GM13977 (cell line): ENCODE measurements at regions not wholly inside any gene's neighbourhood (a gene's known extent, or its start where the extent isn't known, plus 50 kb on each side); places are given as distances from the start of the nearest gene placed in this dataset.

Source experiments
- DNase-seq: peaks from one replicate; pipeline ENCODE4 v3.0.0; 2012; ENCODE audit warnings: low spot score
- in situ Hi-C: fragments of 300-500 bp; cut with MboI; formaldehyde crosslinking; loops from one replicate; pipeline ENCODE4 v1.12.0; 2022; ENCODE audit warnings: low sequenced_read_pairs, low pct_unique_long_range_greater_than_20kb, mixed read lengths, inconsistent platforms; ENCODE audit not compliant: unreplicated experiment
- TF ChIP-seq, protein P1 (sequence below): IDR thresholded peaks from 2 replicates; pipeline ENCODE4 v1.5.1; 2012; ENCODE audit warnings: mild to moderate bottlenecking, control low read depth; ENCODE audit not compliant: insufficient read depth; ENCODE audit errors: extremely low read depth, missing control alignments

DNA sequence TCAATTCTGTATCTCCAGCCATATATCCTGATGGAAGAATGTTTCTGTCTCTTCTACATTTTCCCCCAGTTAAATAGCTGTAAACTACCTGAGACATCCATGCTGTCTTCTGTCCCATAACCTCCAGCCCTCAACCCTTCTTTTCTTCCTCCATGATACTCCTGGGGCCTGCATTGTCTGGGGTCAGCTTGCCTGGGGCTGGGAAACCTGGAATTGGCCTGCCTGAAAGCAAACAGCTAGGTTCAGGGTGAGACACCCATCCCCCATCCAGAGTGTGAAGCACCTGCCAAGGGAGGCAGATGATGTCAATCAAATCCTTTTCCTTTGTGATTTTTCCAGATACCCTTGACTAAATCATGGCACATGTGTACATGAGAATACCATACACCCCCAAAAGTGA is 313.7 kb upstream of the MGAT5 start:
- in situ Hi-C loops: no loop called here
- TF ChIP-seq, protein P1, sequence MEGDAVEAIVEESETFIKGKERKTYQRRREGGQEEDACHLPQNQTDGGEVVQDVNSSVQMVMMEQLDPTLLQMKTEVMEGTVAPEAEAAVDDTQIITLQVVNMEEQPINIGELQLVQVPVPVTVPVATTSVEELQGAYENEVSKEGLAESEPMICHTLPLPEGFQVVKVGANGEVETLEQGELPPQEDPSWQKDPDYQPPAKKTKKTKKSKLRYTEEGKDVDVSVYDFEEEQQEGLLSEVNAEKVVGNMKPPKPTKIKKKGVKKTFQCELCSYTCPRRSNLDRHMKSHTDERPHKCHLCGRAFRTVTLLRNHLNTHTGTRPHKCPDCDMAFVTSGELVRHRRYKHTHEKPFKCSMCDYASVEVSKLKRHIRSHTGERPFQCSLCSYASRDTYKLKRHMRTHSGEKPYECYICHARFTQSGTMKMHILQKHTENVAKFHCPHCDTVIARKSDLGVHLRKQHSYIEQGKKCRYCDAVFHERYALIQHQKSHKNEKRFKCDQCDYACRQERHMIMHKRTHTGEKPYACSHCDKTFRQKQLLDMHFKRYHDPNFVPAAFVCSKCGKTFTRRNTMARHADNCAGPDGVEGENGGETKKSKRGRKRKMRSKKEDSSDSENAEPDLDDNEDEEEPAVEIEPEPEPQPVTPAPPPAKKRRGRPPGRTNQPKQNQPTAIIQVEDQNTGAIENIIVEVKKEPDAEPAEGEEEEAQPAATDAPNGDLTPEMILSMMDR: no peak
- DNase-seq: no peak

DNA sequence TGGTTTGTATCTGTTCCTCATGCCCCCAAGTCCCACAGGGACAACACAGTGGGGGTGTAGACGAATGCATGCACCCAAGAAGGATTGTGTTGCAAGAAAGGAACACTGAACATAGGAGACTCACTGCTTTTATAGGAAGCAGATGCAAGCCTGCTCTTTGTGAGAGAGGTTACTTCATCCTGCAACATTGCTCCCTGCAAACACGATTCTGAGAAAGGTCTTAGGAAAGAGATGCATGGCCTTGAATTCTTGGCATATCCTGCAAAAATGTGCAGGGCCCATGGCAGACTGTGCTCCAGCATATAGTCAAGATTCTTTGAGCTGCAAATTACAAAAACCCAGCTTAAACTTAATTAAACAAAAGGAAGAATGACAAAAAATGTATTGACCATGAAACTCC is 312.2 kb upstream of the MGAT5 start:
- in situ Hi-C loops: no loop called here
- no peak for DNase-seq
- TF ChIP-seq, protein P1: no peak

DNA sequence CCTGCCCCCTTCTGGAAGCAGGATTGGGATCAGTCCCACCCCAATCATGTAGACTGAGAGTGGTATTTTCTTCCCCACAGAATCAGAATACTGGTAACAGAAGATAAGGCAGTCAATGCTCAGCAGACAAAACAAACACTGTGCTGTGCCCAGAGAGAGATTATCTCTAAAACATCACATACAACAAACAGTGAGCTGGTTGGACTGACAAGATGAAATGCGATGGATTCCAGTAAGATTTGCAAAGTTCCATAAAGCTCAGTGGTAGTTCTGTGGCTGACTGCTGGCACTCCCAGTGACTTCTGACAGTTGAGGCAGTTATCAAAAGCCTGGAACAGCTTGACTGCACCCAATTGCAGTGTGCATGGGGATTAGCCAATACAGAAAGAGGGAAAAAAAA is 311.5 kb upstream of the MGAT5 start:
- in situ Hi-C loops: no loop called here
- TF ChIP-seq, protein P1: no peak

DNA sequence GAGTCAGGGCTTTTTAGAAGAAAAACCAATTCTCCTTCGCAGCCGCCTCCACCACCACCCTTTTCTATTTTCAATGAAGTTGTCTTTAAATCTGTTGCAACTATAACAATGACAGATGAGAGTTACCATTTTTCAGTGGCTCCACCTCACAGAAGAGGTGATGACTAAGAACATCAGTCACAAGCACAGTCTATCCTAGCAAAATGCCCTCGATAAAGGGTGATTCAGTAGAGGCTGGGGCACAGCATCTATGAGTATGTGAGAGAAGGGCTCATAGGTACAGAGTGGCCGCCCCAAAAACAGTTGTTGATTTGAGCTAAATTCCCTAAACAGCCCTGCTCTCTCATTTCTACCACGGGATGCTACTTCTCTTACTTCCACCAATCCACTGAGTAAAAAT is 310.8 kb upstream of the MGAT5 start:
- in situ Hi-C loops: no loop called here
- TF ChIP-seq, protein P1: no peak
- DNase-seq: no peak

More for the DNA sequence above, 311.5 kb upstream of the MGAT5 start:
- no peak for DNase-seq

DNA sequence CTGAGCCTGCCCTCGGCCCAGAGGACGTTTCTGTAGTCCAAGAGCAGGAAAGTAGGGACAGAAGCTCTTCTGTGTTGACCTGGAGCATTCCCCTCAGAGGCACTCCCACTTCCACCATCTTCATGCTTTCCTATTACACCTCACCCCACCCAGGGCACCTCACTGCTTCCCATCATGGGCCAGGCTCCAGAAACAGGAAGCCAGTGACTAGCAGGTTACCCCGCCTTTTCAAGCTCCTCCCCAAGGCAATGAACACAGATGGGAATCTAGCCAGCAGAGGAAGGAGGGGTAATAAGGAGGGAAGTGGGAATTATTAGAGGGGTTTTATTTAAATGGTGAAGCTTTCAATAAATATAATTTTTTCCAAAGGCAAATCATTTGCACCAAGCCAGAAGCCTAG is 308.8 kb upstream of the MGAT5 start:
- TF ChIP-seq, protein P1: no peak
- DNase-seq: no peak
- in situ Hi-C loops: no loop called here

DNA sequence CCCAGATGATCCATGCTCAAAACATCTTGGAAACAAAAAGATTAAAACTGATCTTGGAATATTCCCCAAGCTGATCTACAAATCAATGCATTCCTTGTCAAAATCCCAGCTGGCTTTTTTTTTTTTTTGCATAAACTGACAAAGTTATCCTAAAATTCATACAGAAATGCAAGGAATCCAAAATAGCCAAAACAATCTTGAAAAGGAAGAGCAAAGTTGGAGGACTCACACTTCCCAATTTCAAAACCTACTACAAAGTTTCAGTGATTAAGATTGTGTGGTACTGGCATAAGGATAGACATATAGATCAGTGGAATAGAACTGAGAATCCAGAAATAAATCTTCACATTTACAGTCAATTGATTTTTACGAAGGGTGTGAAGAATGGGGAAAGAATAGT is 306.8 kb upstream of the MGAT5 start:
- in situ Hi-C loops: no loop called here
- TF ChIP-seq, protein P1: no peak
- DNase-seq: no peak

DNA sequence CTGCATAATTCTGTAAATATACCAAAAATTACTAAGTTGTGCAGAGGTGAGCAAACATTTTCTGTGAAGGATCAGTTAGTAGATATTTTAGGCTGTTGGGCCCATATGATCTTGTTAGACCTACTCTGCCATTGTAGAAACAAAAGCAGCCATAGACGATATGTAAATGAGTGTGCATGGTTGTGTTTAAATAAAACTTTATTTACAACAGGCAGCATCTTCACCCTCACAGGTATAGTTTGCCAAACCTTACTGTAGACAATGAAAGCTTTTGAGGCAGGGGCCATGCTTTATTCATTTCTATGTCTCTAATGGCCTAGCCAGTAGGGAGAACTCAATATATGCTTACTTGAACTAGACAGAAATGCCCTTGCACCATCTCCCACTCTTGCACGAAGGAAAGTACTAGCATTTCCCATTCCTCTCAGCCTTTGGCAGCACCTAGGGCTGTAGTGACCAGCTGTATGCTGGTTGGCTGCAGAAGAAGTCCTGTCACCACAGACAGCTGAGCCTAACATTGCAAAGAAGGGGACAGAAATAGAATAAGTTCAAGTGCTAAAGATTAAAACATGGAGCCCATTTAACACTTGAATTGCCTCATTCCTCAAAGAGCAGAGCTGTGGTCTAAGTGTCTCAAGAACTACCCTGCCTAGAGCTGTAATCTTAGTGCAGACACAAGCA is 305.1 kb upstream of the MGAT5 start:
- in situ Hi-C loops: no loop called here

More for the DNA sequence above, 305.1 kb upstream of the MGAT5 start:
- DNase-seq: no peak
- TF ChIP-seq, protein P1: no peak
